Effector memory CD4-positive, alpha-beta T cell (primary cell): ENCODE measurements at regions not wholly inside any gene's neighbourhood (a gene's known extent, or its start where the extent isn't known, plus 50 kb on each side); places are given as distances from the start of the nearest gene placed in this dataset.
"Not testable (repeated sequence)": the region's sequence is repeated elsewhere in the genome, so short reads cannot be mapped to it uniquely, and the experiment has no call there.

ENCODE experiments used
- DNase-seq, 3 donors: peaks; one replicate each; pipeline ENCODE4 v3.0.0-alpha.2; 2020
- H3K27ac ChIP-seq: 2 replicates; pipeline ENCODE4 v1.7.0; 2013; ENCODE audit warnings: mild to moderate bottlenecking, low read length, moderate library complexity; ENCODE audit not compliant: insufficient read depth, poor library complexity, severe bottlenecking
- H3K27me3 ChIP-seq: replicated peaks from 2 replicates; pipeline ENCODE4 v1.7.0; 2013; ENCODE audit warnings: mild to moderate bottlenecking, low read length; ENCODE audit not compliant: insufficient read depth, control insufficient read depth, poor library complexity, severe bottlenecking
- H3K36me3 ChIP-seq: 2 replicates; pipeline ENCODE4 v1.7.0; 2013; ENCODE audit warnings: mild to moderate bottlenecking, low read length, moderate library complexity; ENCODE audit not compliant: control insufficient read depth, insufficient read depth
- H3K4me1 ChIP-seq: 2 replicates; pipeline ENCODE4 v1.7.0; 2013; ENCODE audit warnings: low read length, mild to moderate bottlenecking; ENCODE audit not compliant: control insufficient read depth, insufficient read depth, poor library complexity, severe bottlenecking
- H3K4me3 ChIP-seq: 2 replicates; pipeline ENCODE4 v1.7.0; 2013; ENCODE audit warnings: low read length, low read depth, mild to moderate bottlenecking; ENCODE audit not compliant: insufficient read depth, poor library complexity, severe bottlenecking
- H3K9me3 ChIP-seq: 2 replicates; pipeline ENCODE4 v1.7.0; 2013; ENCODE audit warnings: mild to moderate bottlenecking, low read length, moderate library complexity; ENCODE audit not compliant: control insufficient read depth

DNA sequence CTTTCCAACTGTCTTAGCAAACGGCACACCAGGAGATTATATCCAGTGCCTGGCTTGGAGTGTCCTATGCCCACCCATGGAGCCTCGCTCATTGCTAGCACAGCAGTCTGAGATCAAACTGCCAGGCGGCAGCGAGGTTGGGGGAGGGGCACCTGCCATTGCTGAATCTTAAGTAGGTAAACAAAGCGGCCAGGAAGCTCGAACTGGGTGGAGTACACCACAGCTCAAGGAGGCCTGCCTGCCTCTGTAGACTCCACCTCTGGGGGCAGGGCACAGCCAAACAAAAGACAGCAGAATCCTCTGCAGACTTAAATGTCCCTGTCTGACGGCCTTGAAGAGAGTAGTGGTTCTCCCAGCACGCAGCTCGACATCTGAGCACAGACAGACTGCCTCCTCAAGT lies 325.0 kb downstream of the TRIM36 start:
- H3K27ac ChIP-seq, H3K27me3 ChIP-seq, DNase-seq, H3K4me1 ChIP-seq, H3K9me3 ChIP-seq, H3K4me3 ChIP-seq, H3K36me3 ChIP-seq: not testable (repeated sequence)

DNA sequence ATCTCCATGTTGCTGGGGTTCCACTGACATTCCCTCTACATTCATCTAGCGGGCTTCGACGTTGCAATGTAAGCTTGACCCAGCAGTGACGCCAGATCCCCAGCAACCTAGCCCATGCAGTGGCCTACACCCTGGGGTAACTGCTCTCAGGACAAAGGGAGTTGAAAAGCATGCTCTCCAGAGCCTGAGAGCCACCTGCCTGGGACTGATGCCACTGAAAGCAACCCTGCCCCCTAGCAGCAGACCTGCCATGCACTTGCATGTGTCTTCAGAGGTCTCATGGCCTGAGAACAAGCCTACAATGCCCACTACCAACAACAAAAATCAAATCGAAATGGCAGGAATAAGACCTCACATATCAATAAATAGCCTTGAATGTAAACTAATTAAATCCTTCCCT lies 330.3 kb downstream of the TRIM36 start:
- no peak overlapping the region for H3K27ac ChIP-seq
- no peaks in the 10 kb centered on the region for H3K36me3 ChIP-seq
- no peaks in the 10 kb centered on the region for H3K4me1 ChIP-seq
- no peak for DNase-seq
- no peaks in the 10 kb centered on the region for H3K9me3 ChIP-seq
- H3K27me3 ChIP-seq: no peaks in the 10 kb centered on the region
- H3K4me3 ChIP-seq: no peak overlapping the region

DNA sequence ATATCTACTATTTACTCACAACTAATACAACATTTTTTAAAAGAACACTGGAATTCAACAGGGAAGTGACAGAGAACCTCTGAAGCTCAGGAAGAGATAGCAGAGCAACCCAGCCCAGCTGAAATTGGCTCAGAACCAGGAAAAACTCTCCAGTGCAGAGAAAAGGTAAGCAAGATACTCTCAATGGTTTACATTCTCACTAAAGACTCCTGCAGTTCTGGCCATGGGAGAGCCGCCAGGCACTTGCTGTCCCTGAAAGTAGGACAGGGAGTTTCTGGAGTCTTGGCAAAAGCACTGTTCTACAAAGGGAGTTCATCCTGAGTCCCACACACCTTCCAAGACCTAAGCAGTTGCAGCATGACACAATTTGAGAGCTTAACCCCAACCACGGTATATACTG lies 330.8 kb downstream of the TRIM36 start:
- H3K4me3 ChIP-seq: no peak overlapping the region
- H3K36me3 ChIP-seq: no peaks in the 10 kb centered on the region
- no peaks in the 10 kb centered on the region for H3K27me3 ChIP-seq
- no peak overlapping the region for H3K27ac ChIP-seq
- no peak for DNase-seq
- no peaks in the 10 kb centered on the region for H3K9me3 ChIP-seq
- no peaks in the 10 kb centered on the region for H3K4me1 ChIP-seq

DNA sequence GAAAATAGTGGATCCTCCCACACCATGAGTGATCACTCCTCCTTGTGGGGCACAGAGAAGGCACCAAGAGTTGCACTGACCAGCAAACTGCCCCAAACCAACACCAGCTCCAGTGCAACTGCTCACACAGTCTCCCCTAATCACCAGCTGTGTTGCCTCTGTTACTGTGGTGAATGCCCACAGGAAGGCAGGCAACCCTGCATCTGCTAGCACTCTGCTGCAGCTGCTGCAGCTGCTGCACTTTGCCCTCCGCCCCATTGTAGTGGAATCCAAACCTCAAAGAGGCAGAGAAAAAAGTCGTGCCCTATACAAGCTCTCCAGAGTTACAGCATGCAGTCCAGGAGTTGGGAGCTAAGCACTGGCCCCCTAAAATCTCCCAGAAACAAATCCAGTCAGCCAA lies 339.6 kb downstream of the TRIM36 start:
- DNase-seq: no peak
- Histone ChIP-seq H3K36me3 (no peaks in the 10 kb centered on the region), H3K27ac (no peak overlapping the region), H3K9me3 (no peaks in the 10 kb centered on the region), H3K27me3 (no peaks in the 10 kb centered on the region), H3K4me3 (no peak overlapping the region), H3K4me1 (no peaks in the 10 kb centered on the region)

DNA sequence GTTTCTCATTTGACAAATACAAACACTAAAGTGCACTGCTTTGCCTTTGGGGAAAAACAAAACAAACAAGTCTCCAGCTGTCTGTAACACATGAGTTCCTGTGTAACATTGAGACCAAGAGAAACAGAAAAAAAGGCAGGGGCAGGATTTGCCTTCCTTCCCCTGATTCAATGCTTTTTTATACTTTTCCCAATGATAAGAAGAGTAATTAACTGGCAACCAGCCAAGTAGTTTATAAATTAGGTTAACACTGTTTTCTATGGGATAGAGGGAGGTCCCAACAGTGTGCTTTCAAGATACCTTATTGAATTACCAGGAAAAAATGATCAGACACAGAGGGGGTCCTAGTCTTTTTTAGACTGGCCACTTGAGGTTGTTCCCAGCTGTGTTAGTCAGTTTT lies 346.8 kb downstream of the TRIM36 start:
- H3K36me3 ChIP-seq: no peaks in the 10 kb centered on the region
- H3K27me3 ChIP-seq: no peaks in the 10 kb centered on the region
- no peaks in the 10 kb centered on the region for H3K4me1 ChIP-seq
- DNase-seq: no peak
- no peak overlapping the region for H3K4me3 ChIP-seq
- no peak overlapping the region for H3K27ac ChIP-seq
- H3K9me3 ChIP-seq: no peaks in the 10 kb centered on the region

DNA sequence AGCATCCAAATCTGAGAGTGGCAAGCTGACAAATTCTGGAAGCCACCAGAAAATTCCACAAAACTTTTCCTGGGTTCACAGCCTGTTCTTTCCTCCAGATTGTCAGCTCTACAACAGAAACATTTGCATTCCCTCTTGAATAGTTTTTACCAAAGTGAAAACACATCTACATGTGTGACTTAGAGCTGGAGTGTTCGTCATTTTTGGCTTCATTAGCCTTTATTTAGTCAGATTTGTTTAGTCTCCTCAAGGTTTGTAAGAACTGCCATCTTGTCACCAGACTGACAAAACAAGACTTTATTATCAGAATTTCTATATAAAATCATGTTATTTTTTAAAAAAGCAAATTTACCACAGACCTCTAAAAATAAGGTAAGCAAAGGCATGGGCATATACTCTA lies 347.3 kb downstream of the TRIM36 start:
- no peak overlapping the region for H3K4me3 ChIP-seq
- no peaks in the 10 kb centered on the region for H3K36me3 ChIP-seq
- no peaks in the 10 kb centered on the region for H3K27me3 ChIP-seq
- H3K4me1 ChIP-seq: no peaks in the 10 kb centered on the region
- no peaks in the 10 kb centered on the region for H3K9me3 ChIP-seq
- no peak for DNase-seq
- H3K27ac ChIP-seq: no peak overlapping the region

DNA sequence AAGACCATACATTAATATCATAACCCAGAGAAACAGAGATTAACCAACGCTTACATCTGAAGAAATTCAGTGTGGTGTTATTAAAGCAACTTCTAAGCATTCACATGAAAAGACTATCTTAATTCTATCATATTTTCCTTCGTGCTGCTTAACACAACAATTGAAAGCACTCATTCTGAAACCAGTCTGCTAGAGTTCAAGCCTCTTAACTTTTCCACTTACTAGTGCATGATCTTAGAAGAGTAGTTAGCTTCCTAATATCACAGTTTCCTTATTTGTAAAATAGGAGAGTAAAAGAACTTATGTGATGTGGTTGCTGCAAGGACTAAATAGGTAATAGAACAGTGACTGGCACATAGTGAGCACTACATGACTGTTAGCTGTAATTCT lies 379.3 kb downstream of the TRIM36 start:
- no peaks in the 10 kb centered on the region for H3K27me3 ChIP-seq
- no peaks in the 10 kb centered on the region for H3K4me1 ChIP-seq
- no peak overlapping the region for H3K4me3 ChIP-seq
- no peaks in the 10 kb centered on the region for H3K36me3 ChIP-seq
- no peak for DNase-seq
- no peak overlapping the region for H3K27ac ChIP-seq
- H3K9me3 ChIP-seq: no peaks in the 10 kb centered on the region

DNA sequence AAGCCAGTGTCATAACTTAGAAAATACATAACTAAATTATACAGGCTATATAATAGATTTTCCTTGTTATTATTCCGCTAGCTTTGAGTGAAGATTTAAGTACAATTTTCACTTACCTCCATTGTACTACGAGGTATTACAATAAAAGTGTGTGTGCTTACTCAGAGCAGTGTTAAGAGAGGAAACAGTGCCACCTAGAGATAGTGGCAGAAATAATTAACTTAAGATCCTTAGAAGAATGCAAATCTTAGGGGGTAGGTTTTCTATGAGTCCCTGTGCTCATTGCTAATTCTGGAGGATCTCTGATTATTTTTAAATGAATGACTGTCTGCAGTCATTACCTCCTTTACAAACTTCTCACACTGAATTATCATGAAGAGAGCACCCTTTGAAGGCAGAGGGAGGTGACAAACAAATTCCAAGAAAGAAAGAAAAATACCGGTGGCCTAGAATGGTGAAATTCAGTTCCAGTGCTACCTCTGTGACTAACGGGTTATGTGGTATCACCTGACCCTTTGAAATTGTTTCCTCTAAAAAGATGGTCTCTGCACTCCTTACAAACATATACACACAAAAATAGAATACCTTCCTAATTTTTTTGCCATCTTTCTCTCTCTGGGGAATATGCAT lies 379.8 kb downstream of the TRIM36 start:
- no peak overlapping the region for H3K4me3 ChIP-seq
- no peaks in the 10 kb centered on the region for H3K27me3 ChIP-seq
- H3K9me3 ChIP-seq: no peaks in the 10 kb centered on the region
- no peaks in the 10 kb centered on the region for H3K36me3 ChIP-seq
- no peak for DNase-seq
- no peak overlapping the region for H3K27ac ChIP-seq
- H3K4me1 ChIP-seq: no peaks in the 10 kb centered on the region

DNA sequence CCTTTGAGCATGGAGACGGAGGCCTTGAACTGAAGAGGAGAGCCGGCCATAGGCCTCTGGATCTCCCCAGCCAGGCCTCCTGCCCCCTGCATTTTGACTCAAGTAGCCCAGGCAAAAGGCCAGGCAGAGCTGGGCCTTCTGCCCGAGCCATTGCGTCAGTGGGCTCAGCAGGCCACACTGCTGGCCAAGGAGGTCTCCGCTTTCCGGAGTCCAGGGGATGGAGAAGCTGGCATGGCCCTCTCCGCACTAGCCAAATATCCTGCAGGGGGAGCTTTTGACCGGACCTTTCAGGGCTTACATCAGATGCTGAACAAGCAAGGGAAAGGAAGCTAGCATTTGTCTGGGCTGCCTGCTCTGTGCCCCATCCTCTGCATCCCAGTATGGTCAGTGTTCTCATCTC lies 386.8 kb downstream of the TRIM36 start:
- Histone ChIP-seq H3K4me1 (no peaks in the 10 kb centered on the region), H3K4me3 (no peak overlapping the region), H3K27ac (no peak overlapping the region), H3K9me3 (no peaks in the 10 kb centered on the region), H3K36me3 (no peaks in the 10 kb centered on the region), H3K27me3 (no peaks in the 10 kb centered on the region)
- no peak for DNase-seq

DNA sequence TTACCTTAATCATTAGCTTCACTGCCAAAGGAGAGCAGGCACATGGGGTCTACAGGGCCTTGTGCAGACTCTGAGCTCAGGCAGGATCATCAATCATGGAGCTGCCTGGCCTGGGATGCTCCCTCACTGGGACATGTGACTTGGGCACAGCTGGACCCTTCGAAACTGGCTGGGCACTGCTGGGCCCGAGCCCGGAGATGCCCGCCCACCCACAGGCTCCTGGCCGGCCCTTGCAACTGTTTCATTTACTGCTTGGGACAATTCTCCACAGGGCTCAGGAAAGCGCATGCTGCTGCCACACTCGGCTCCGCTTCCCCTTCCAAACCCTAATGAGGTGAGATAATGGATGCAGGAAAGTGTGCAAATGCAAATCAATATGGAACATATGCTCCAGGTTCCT lies 387.5 kb downstream of the TRIM36 start:
- Histone ChIP-seq H3K4me3 (no peak overlapping the region), H3K36me3 (no peaks in the 10 kb centered on the region), H3K27ac (no peak overlapping the region), H3K4me1 (no peaks in the 10 kb centered on the region), H3K27me3 (no peaks in the 10 kb centered on the region), H3K9me3 (no peaks in the 10 kb centered on the region)
- DNase-seq: no peak

DNA sequence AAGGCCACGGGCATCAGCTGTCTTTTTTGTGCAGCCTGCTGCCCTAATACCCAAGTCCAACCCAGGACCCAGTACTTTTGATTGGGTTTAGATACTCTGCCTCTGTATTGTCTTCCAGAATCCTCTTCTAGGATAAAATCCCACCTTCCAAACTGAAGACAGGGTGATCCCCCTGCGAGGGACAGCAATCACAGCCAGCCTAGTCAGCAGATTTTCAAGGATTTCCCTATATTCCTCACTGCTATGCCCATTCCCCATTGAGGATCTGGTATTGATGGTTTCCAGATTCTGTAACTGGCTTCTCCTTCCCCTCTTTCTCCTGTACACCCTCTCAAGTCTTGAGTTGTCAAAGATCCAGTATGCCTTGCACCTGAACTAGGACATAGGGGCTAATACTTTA lies 389.4 kb downstream of the TRIM36 start:
- no peak overlapping the region for H3K4me3 ChIP-seq
- H3K36me3 ChIP-seq: no peaks in the 10 kb centered on the region
- H3K9me3 ChIP-seq: no peaks in the 10 kb centered on the region

More for the DNA sequence above, 389.4 kb downstream of the TRIM36 start:
- H3K27me3 ChIP-seq: no peaks in the 10 kb centered on the region
- H3K4me1 ChIP-seq: no peaks in the 10 kb centered on the region
- H3K27ac ChIP-seq: no peak overlapping the region
- DNase-seq: no peak
